Liver (tissue), 8 donors: ENCODE measurements at regions not wholly inside any gene's neighbourhood (a gene's known extent, or its start where the extent isn't known, plus 50 kb on each side); places are given as distances from the start of the nearest gene placed in this dataset.

Source experiments
- DNase-seq: peaks from one replicate; pipeline ENCODE4 v3.0.0-alpha.2; 2017; ENCODE audit warnings: low spot score
- H3K27ac ChIP-seq, 2 donors: one replicate each; pipeline ENCODE4 v1.7.0; 2013; ENCODE audit warnings: inconsistent platforms in 2 of 2, low read length in 2 of 2, control low read depth in 1 of 2, low read depth in 1 of 2, mild to moderate bottlenecking in 1 of 2
- H3K27me3 ChIP-seq, 4 donors: one replicate each; pipeline versions ENCODE4 v1.6.1 to v1.7.0; 2013; ENCODE audit warnings: low read length in 3 of 4, inconsistent platforms in 1 of 4, mild to moderate bottlenecking in 1 of 4, moderate library complexity in 1 of 4; ENCODE audit not compliant: control insufficient read depth in 4 of 4, insufficient read depth in 4 of 4
- H3K36me3 ChIP-seq, 4 donors: one replicate each; pipeline versions ENCODE4 v1.6.1 to v1.7.0; 2013; ENCODE audit warnings: low read length in 3 of 4, mild to moderate bottlenecking in 3 of 4, low read depth in 1 of 4, moderate library complexity in 1 of 4; ENCODE audit not compliant: control insufficient read depth in 4 of 4, insufficient read depth in 3 of 4
- H3K4me1 ChIP-seq, 4 donors: one replicate each; pipeline versions ENCODE4 v1.6.1 to v1.7.0; 2013; ENCODE audit warnings: low read length in 3 of 4, mild to moderate bottlenecking in 3 of 4, moderate library complexity in 1 of 4; ENCODE audit not compliant: control insufficient read depth in 4 of 4, insufficient read depth in 4 of 4
- H3K4me3 ChIP-seq, 3 donors: one replicate each; pipeline versions ENCODE4 v1.6.1 to v1.7.0; 2013; ENCODE audit warnings: low read length in 3 of 3, control low read depth in 1 of 3, low read depth in 1 of 3, mild to moderate bottlenecking in 1 of 3
- H3K9ac ChIP-seq, 2 donors: one replicate each; pipeline ENCODE4 v1.7.0; 2013; ENCODE audit warnings: low read length in 2 of 2, mild to moderate bottlenecking in 2 of 2, moderate library complexity in 2 of 2, control low read depth in 1 of 2, low read depth in 1 of 2
- H3K9me3 ChIP-seq, 4 donors: one replicate each; pipeline versions ENCODE4 v1.6.1 to v1.7.0; 2013; ENCODE audit warnings: low read length in 3 of 4; ENCODE audit not compliant: control insufficient read depth in 4 of 4
- CTCF ChIP-seq: fragments of 150-350 bp; IDR thresholded peaks from 2 replicates; pipeline ENCODE4 v1.5.1; 2017; ENCODE audit warnings: improper control_type of control experiment, low read depth, low read length; ENCODE audit not compliant: missing input control
- FOXA1 ChIP-seq: IDR thresholded peaks from 2 replicates; pipeline ENCODE4 v1.6.1; 2016; ENCODE audit warnings: antibody characterized with exemption
- FOXA2 ChIP-seq: IDR thresholded peaks from 2 replicates; pipeline ENCODE4 v1.6.1; 2016; ENCODE audit warnings: antibody characterized with exemption
- GABPA ChIP-seq, 2 donors: IDR thresholded peaks in 1 of 2; conservative IDR thresholded peaks in 1 of 2; 2 replicates each; pipeline ENCODE4 v1.6.1; 2016; ENCODE audit warnings: antibody characterized with exemption in 2 of 2, mild to moderate bottlenecking in 1 of 2, moderate library complexity in 1 of 2
- HNF4G ChIP-seq: IDR thresholded peaks from 2 replicates; pipeline ENCODE4 v1.6.1; 2016; ENCODE audit warnings: antibody characterized with exemption
- NR2F2 ChIP-seq: IDR thresholded peaks from 2 replicates; pipeline ENCODE4 v1.6.1; 2016; ENCODE audit warnings: antibody characterized with exemption
- RAD21 ChIP-seq, 2 donors: IDR thresholded peaks; 2 replicates each; pipeline ENCODE4 v1.6.1; 2016; ENCODE audit warnings: antibody characterized with exemption in 2 of 2, mild to moderate bottlenecking in 2 of 2
- RXRA ChIP-seq, 2 donors: IDR thresholded peaks; 2 replicates each; pipeline ENCODE4 v1.6.1; 2017 to 2018; ENCODE audit warnings: antibody characterized with exemption in 2 of 2, mild to moderate bottlenecking in 1 of 2
- SP1 ChIP-seq: IDR thresholded peaks from 2 replicates; pipeline ENCODE4 v1.6.1; 2018; ENCODE audit warnings: antibody characterized with exemption, mild to moderate bottlenecking
- WGBS: extraction: QIAGEN DNeasy Blood & Tissue Kit; methylation state at CpG from one replicate; pipeline ENCODE4 v1.1.7; 2013; 5-methylcytosine and 5-hydroxymethylcytosine counted together
- TF ChIP-seq, protein P1 (sequence below): IDR thresholded peaks from 2 replicates; pipeline ENCODE4 v1.6.1; 2016; ENCODE audit warnings: antibody characterized with exemption, mild to moderate bottlenecking
- TF ChIP-seq, protein P2 (sequence below): IDR thresholded peaks from 2 replicates; pipeline ENCODE4 v1.6.1; 2016; ENCODE audit warnings: antibody characterized with exemption
- TF ChIP-seq, protein P3 (sequence below): IDR thresholded peaks from 2 replicates; pipeline ENCODE4 v1.6.1; 2016; ENCODE audit warnings: antibody characterized with exemption
- donor health status: healthy.
- donor health status: healthy.
- donor health status: healthy.
- donor health status: healthy.
- donor health status: healthy.

DNA sequence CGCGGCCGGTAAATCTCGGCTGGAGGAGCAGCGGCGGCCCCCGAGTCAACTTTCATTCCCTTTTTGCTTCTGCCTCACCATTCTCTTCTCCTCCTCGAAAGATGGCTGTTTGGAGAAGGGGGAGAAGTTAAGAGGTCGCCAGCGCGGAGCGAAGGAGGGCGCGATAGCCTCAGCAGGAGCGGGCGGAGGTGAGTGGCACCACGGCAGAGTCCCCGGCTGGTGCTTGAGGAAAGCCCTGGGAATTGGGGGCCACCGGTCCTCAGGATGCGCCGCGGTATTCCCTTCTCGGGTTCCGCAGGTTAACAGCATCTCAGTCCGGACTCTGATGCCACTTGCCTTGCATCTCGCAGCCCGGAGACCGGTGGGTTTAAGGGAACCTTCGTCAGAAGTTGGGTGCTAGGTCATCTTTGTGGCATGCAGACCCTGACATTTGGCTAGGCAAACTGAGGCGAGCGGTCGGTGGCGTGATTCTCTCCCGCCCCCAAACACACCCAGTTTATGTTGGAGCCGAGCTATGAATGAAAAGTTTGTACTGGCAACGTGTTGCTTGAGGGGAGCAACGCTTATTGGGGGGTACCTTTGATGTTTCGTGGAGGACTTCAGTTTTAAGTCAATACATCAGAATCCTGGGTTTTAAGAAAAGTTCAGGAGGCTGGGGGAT is 59.5 kb upstream of the PRPS1L1 start:
- 6% methylated on average over 38 of the region's 38 CpGs for WGBS
- H3K27ac ChIP-seq, result no peak overlapping the region

DNA sequence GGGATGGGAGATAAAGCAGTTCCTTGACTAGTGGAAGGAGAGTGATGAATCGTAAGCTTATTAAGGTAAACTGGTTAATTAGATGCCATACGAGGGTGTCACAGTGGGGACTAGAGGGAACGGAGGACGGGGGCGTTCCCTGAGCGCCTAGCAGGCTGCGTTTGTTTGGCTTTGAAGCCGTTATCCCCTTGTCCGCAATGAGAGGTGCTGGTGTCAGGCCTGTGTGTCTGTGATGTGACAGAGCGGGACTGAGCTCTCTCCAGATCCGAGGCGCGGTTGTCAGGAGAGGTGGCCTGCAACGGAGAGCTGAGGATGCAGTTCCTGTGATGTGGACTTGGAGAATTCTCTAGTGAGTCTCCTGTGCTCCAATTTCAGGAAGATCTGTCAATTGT is 60.0 kb upstream of the PRPS1L1 start:
- TF ChIP-seq RXRA (IDR thresholded peaks at IDR 0.05) (no peak), CTCF (no peak), SP1 (no peak), GABPA (IDR thresholded peaks at IDR 0.05 in 1 of 2, conservative IDR thresholded peaks at IDR 0.05 in 1 of 2) (no peak), RAD21 (IDR thresholded peaks at IDR 0.05) (no peak), FOXA1 (no peak), NR2F2 (no peak), FOXA2 (no peak)
- TF ChIP-seq, protein P1, sequence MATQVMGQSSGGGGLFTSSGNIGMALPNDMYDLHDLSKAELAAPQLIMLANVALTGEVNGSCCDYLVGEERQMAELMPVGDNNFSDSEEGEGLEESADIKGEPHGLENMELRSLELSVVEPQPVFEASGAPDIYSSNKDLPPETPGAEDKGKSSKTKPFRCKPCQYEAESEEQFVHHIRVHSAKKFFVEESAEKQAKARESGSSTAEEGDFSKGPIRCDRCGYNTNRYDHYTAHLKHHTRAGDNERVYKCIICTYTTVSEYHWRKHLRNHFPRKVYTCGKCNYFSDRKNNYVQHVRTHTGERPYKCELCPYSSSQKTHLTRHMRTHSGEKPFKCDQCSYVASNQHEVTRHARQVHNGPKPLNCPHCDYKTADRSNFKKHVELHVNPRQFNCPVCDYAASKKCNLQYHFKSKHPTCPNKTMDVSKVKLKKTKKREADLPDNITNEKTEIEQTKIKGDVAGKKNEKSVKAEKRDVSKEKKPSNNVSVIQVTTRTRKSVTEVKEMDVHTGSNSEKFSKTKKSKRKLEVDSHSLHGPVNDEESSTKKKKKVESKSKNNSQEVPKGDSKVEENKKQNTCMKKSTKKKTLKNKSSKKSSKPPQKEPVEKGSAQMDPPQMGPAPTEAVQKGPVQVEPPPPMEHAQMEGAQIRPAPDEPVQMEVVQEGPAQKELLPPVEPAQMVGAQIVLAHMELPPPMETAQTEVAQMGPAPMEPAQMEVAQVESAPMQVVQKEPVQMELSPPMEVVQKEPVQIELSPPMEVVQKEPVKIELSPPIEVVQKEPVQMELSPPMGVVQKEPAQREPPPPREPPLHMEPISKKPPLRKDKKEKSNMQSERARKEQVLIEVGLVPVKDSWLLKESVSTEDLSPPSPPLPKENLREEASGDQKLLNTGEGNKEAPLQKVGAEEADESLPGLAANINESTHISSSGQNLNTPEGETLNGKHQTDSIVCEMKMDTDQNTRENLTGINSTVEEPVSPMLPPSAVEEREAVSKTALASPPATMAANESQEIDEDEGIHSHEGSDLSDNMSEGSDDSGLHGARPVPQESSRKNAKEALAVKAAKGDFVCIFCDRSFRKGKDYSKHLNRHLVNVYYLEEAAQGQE, result no peak
- TF ChIP-seq, protein P2, sequence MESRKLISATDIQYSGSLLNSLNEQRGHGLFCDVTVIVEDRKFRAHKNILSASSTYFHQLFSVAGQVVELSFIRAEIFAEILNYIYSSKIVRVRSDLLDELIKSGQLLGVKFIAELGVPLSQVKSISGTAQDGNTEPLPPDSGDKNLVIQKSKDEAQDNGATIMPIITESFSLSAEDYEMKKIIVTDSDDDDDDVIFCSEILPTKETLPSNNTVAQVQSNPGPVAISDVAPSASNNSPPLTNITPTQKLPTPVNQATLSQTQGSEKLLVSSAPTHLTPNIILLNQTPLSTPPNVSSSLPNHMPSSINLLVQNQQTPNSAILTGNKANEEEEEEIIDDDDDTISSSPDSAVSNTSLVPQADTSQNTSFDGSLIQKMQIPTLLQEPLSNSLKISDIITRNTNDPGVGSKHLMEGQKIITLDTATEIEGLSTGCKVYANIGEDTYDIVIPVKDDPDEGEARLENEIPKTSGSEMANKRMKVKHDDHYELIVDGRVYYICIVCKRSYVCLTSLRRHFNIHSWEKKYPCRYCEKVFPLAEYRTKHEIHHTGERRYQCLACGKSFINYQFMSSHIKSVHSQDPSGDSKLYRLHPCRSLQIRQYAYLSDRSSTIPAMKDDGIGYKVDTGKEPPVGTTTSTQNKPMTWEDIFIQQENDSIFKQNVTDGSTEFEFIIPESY, result no peak
- TF ChIP-seq, protein P3, sequence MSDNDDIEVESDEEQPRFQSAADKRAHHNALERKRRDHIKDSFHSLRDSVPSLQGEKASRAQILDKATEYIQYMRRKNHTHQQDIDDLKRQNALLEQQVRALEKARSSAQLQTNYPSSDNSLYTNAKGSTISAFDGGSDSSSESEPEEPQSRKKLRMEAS, result no peak
- WGBS, result 24% methylated on average over 14 of the region's 14 CpGs
- Histone ChIP-seq H3K27me3 (peaks cover 0 to 19% (median 9%) of the 10 kb centered on the region in 4 donors), H3K4me3 (peak overlapping the region in 1 of 3 donors; percentile 72), H3K36me3 (no peaks in the 10 kb centered on the region), H3K9ac (no peak overlapping the region), H3K9me3 (no peaks in the 10 kb centered on the region), H3K27ac (no peak overlapping the region), H3K4me1 (peaks cover 5 to 14% (median 8%) of the 10 kb centered on the region in 4 donors)
- DNase-seq, result no peak

More for the DNA sequence above, 59.5 kb upstream of the PRPS1L1 start:
- Histone ChIP-seq H3K9ac (no peak overlapping the region), H3K36me3 (no peaks in the 10 kb centered on the region), H3K27me3 (peaks cover 0 to 19% (median 9%) of the 10 kb centered on the region in 4 donors), H3K4me1 (peaks cover 5 to 14% (median 8%) of the 10 kb centered on the region in 4 donors), H3K4me3 (peak overlapping the region; percentile 2 to 72 (median 32)), H3K9me3 (peaks cover 0 to 3% (median 1%) of the 10 kb centered on the region in 4 donors)
- TF ChIP-seq HNF4G (no peak), RAD21 (IDR thresholded peaks at IDR 0.05) (no peak), SP1 (no peak)
- no peak for DNase-seq
